Left lung (tissue), 4 donors: ENCODE measurements at regions not wholly inside any gene's neighbourhood (a gene's known extent, or its start where the extent isn't known, plus 50 kb on each side); places are given as distances from the start of the nearest gene placed in this dataset.

Experiments
- ATAC-seq: fragments of 200-7000 bp; cut with Tn5 transposase; one replicate; pipeline ENCODE4 v1.9.1; 2020; ENCODE audit warnings: moderate library complexity
- DNase-seq, 4 donors: peaks; one replicate each; pipeline ENCODE4 v3.0.0-alpha.2; 2013 to 2020
- H3K27ac ChIP-seq, 2 donors: fragments of 200-600 bp; sonication (generic) in 1 of 2; one replicate each; pipeline versions ENCODE4 v1.5.0 to v1.8.0; 2020 to 2021
- H3K27me3 ChIP-seq, 2 donors: fragments of 200-600 bp; sonication (generic) in 1 of 2; one replicate each; pipeline versions ENCODE4 v1.5.0 to v1.8.0; 2020 to 2021
- H3K36me3 ChIP-seq, 2 donors: fragments of 200-600 bp; sonication (generic) in 1 of 2; one replicate each; pipeline versions ENCODE4 v1.5.0 to v1.8.0; 2020 to 2021
- H3K4me1 ChIP-seq, 2 donors: fragments of 200-600 bp; one replicate each; pipeline ENCODE4 v1.8.0; 2021
- H3K4me3 ChIP-seq, 2 donors: fragments of 200-600 bp; sonication (generic) in 1 of 2; one replicate each; pipeline versions ENCODE4 v1.5.0 to v1.8.0; 2020 to 2021; ENCODE audit warnings: mild to moderate bottlenecking in 1 of 2
- H3K9me3 ChIP-seq, 2 donors: fragments of 200-600 bp; sonication (generic) in 1 of 2; one replicate each; pipeline versions ENCODE4 v1.5.0 to v1.8.0; 2020 to 2021
- CTCF ChIP-seq, 2 donors: fragments of 200-600 bp; sonication (generic) in 1 of 2; IDR thresholded peaks; one replicate each; pipeline versions ENCODE4 v1.5.0 to v1.8.0; 2021; ENCODE audit warnings: antibody characterized with exemption in 2 of 2
- intact Hi-C, 2 donors: fragments of 100-400 bp; cut with DNase I; formaldehyde crosslinking; loops; one replicate each; pipeline versions ENCODE4 v1.11.2 to v1.14.2; 2022
- donor health status: DM: no; HTN: yes; CAD: no.
- donor health status: DM: no; HTN: no; CAD: no.

DNA sequence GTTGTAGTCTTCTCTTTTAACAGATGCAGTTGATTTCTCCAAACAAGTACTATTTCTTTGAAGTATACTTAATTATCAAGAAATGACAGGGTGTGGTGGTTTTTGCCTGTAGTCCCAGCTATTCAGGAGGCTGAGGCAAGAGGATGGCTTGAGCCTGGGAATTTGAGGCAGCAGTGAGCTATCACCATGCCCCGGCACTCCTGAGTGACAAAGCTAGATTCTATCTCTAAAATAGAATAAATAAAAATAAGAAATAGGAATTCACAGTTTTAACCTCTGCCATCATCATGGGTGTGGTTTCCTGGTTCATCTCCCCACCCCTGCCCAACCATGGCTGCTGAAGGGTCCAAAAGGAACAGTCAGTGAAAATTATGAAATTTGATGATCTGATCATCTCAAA is 290.2 kb upstream of the FLRT2 start:
- intact Hi-C loops: no loop called here
- H3K27me3 ChIP-seq: no peaks in the 10 kb centered on the region
- TF ChIP-seq CTCF (IDR thresholded peaks at IDR 0.05): no peak
- ATAC-seq (no peak), DNase-seq (no peak)
- no peaks in the 10 kb centered on the region for H3K9me3 ChIP-seq
- H3K4me3 ChIP-seq: no peak overlapping the region
- H3K27ac ChIP-seq: no peak overlapping the region
- H3K36me3 ChIP-seq: no peaks in the 10 kb centered on the region
- H3K4me1 ChIP-seq: no peaks in the 10 kb centered on the region

- Histone ChIP-seq H3K4me3 (no peak overlapping the region), H3K27ac (no peak overlapping the region), H3K4me1 (no peaks in the 10 kb centered on the region), H3K27me3 (no peaks in the 10 kb centered on the region), H3K9me3 (no peaks in the 10 kb centered on the region), H3K36me3 (no peaks in the 10 kb centered on the region)
- ATAC-seq: no peak
- intact Hi-C loops: no loop called here
- DNase-seq: no peak
- TF ChIP-seq CTCF (IDR thresholded peaks at IDR 0.05): no peak
Measured at GRCh38 chr14:85241022-85241855, 288.7 kb upstream of the FLRT2 start.

GRCh38 chr14:85242666-85243065 is 287.3 kb upstream of the FLRT2 start:
- Histone ChIP-seq H3K27ac (no peak overlapping the region), H3K4me3 (no peak overlapping the region), H3K36me3 (no peaks in the 10 kb centered on the region), H3K27me3 (no peaks in the 10 kb centered on the region), H3K4me1 (no peaks in the 10 kb centered on the region), H3K9me3 (no peaks in the 10 kb centered on the region)
- no peak for DNase-seq
- ATAC-seq: no peak
- intact Hi-C loops: no loop called here
- no peak for TF ChIP-seq CTCF (IDR thresholded peaks at IDR 0.05)

GRCh38 chr14:85243321-85243720 is 286.6 kb upstream of the FLRT2 start:
- intact Hi-C loops: no loop called here
- no peak overlapping the region for H3K4me3 ChIP-seq
- DNase-seq (no peak), ATAC-seq (no peak)
- H3K36me3 ChIP-seq: no peaks in the 10 kb centered on the region
- no peak for TF ChIP-seq CTCF (IDR thresholded peaks at IDR 0.05)
- no peaks in the 10 kb centered on the region for H3K4me1 ChIP-seq
- H3K9me3 ChIP-seq: no peaks in the 10 kb centered on the region
- no peak overlapping the region for H3K27ac ChIP-seq
- H3K27me3 ChIP-seq: no peaks in the 10 kb centered on the region

DNA sequence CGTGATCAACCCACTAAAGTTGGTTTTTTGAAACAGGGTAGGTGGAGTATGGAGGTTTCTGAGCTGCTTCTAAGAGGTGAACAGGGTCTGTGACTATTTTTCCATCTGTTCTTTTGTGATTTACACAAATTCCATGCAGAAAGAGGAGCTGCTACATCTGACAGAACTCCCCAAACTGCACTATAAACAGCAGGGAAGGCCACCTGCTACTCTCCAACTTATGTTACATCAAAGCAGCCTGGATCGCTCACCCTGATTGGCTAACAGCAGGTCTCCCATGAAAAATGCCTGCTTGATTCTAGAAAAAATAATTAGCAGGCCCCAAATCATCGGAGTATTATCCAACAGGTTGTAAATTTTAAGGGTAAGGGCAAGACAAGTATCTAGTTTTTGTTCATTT is 282.9 kb upstream of the FLRT2 start:
- intact Hi-C loops: no loop called here
- no peak overlapping the region for H3K27ac ChIP-seq

More for the DNA sequence above, 282.9 kb upstream of the FLRT2 start:
- TF ChIP-seq CTCF (IDR thresholded peaks at IDR 0.05): no peak
- no peak for ATAC-seq
- no peaks in the 10 kb centered on the region for H3K27me3 ChIP-seq
- no peak for DNase-seq
- H3K4me3 ChIP-seq: no peak overlapping the region
- H3K36me3 ChIP-seq: no peaks in the 10 kb centered on the region
- H3K9me3 ChIP-seq: no peaks in the 10 kb centered on the region
- H3K4me1 ChIP-seq: no peaks in the 10 kb centered on the region
